ENCODE measurements at regions not wholly inside any gene's neighbourhood (a gene's known extent, or its start where the extent isn't known, plus 50 kb on each side); places are given as distances from the start of the nearest gene placed in this dataset.
"Not testable (repeated sequence)": the region's sequence is repeated elsewhere in the genome, so short reads cannot be mapped to it uniquely, and the experiment has no call there.

DNA sequence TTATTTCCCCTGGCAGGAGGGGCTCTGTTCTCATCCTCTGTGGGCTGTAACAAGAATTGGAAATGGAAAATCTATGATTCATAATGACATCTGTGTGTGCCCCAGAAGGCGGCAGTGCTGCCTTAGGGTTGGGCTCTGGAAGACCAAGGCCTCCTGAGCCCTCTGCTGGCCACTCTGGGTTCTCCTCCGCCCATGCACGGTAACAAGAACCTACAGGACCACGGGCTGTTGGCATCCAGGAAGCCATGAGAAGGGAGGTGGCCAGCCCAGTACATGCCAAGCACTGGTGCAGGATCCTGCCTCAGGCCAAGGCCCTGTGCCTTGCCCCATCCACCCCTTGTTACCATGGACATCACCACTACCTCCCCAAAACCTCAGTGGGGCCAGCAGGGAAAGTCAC, 454.2 kb downstream of the TP53TG3F start:
- DNase-seq: not testable (repeated sequence)

DNA sequence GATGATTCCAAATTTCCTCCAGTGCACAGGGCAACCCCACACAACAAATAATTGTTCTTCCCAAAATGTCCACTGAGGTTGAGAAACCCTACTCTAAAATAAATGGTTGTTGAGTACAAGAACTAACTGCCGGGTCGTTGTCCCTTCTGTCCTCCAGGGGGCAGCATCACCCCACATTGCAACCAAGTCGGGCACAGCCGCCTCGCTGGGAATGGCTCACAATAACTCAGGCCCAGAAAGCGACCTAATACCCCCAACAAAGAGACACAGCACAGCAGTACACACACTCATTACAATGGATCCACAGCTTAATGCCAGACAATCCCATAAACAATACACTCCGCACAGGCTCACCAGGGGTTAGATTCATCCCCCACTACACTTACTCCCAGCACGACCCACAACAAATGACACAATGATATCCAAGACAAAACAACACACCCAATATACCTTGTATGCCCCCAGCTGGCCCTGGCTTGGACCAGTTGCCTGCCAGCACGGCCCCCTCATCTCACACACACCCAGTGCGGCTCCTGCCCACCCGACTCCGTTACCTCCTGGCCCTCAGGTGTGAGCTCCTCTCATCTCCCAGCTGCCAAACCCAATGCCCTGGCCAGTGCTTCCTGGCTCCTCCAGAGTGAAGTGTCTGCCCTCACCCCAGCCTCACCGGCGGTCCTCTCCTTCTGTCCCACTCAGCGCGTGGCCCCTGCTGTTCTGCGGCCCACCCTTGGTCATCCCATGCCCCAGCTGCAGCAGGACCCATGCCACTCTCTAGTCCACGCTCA, 461.5 kb downstream of the TP53TG3F start:
- not testable (repeated sequence) for DNase-seq

DNA sequence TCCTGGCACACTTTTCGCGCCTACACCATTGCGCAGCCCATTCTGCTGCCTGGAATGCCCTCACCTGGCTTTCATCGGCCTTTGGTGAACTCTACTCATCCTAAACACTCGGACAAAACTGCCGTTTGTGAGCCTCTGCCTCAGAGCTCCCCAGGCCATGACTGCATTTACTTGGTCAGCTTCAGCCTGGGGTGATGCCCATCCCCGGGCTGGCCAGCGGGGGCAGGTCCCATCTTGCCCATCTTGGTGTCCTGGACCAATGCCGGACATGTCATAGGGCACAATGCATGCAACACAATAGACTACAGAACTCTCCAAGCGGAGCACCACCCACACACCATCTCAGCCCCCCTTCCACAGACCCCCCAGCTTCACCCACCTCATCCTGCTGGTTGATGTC, 463.5 kb downstream of the TP53TG3F start:
- not testable (repeated sequence) for DNase-seq

DNA sequence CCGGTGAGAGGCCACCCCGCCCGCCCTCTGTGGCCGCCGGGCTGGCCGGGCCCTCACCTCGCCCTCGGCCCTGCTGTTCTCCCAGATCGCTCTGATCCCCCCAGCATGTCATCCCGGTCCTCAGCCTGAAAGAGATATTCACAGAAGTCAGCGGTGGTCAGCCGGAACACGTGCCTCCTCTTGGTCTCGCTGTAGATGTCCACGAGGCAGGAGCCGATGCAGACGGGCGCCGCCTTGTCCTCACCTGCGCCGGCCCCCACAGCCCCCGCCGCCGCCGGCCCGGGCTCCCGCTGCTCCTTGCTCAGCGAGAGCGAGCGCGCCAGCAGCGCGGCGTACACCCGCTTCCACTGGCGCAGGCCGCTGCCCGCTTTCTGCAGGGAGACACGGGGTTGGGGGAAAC, 468.6 kb downstream of the TP53TG3F start:
- not testable (repeated sequence) for DNase-seq

GRCh38 chr16:33932191-33932590, 472.8 kb downstream of the TP53TG3F start:
- DNase-seq: not testable (repeated sequence)

DNA sequence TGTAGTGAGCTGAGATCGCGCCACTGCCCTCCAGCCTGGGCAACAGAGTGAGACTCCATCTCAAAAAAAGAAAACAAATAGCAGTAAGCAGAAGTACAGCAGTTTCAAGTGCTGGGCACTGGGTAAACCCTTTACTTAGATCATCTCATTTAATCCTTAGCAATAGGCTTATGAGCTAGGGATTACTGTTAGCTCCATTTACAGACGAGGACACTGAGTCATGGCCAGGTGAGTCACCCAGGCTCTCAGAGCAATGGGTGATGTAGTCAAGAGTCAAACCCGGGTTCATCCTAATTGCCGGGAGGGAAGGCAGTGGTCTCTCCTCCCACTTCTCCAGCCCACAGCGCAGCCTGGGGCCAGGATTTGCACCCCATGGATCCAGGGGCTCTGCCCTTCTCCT, 473.6 kb downstream of the TP53TG3F start:
- not testable (repeated sequence) for DNase-seq

DNA sequence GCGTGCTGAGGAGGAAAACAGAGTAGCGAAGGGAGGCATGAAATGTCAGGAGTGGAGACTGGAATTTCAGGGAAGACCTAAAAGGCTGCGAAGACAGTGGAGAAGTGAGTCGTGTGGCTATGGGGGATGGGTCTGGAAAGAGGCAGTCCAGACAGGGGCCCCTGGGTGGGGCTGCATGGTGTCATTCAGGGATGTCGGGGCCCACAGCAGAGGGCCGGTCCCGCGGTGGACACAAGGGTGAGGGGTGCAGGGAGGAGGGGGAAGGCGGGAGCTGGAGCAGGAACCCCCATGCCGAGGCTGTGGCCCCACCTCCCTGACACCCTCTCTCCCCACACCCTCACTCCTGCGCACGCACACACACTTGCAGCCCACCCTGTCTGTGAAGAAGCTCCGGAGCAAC, 476.4 kb downstream of the TP53TG3F start:
- not testable (repeated sequence) for DNase-seq

- DNase-seq: not testable (repeated sequence)
These were observed 478.7 kb downstream of the TP53TG3F start for GRCh38 chr16:33938097-33938496.

GRCh38 chr16:33961536-33961935, 502.1 kb downstream of the TP53TG3F start:
- DNase-seq: not testable (repeated sequence)

- not testable (repeated sequence) for DNase-seq
These were observed 506.1 kb downstream of the TP53TG3F start for GRCh38 chr16:33965534-33965933.

- DNase-seq: not testable (repeated sequence)
These were observed 507.4 kb downstream of the TP53TG3F start for GRCh38 chr16:33966855-33967254.

DNA sequence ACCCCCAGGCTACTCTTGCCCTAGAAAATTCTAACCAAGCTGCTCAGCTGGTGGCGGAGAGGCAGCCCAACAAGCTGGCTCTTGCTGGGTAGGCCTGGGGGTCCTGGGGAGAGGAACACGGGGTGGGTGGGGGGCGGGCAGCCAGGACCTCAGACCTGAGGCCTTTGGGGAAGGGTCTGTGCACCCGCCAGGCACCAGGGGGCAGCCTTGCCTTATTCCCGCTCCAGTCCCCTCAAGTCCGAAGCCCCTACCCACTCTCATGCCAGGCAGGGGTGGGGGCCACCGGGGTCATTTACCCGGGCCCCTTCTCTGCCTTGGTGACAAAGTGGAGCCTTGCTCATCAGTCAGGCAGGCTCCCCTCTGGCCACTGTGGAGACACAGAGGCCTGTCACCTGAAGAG, 515.1 kb downstream of the TP53TG3F start:
- not testable (repeated sequence) for DNase-seq

- DNase-seq: not testable (repeated sequence)
These were observed 516.3 kb downstream of the TP53TG3F start for GRCh38 chr16:33975744-33976143.

DNA sequence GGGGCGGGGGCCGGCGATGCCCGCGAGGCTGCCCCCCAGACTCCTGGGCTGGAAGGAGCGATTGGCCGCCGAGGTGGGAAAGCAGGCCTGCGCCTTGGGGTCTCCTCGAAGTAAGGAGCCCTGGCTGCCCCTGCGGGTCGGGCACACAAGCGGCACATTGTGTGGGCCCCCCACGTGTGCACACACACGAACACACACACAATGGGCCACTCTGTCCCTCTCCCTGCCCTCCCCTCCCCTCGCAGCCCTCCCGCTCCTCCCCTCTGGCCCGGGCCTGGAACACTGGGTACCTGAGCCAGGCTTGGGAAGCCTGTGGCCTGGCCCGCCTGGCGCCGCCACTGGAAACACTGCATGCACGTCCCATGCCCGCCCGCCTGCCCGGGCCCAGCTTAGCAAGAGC, 517.1 kb downstream of the TP53TG3F start:
- DNase-seq: not testable (repeated sequence)

DNA sequence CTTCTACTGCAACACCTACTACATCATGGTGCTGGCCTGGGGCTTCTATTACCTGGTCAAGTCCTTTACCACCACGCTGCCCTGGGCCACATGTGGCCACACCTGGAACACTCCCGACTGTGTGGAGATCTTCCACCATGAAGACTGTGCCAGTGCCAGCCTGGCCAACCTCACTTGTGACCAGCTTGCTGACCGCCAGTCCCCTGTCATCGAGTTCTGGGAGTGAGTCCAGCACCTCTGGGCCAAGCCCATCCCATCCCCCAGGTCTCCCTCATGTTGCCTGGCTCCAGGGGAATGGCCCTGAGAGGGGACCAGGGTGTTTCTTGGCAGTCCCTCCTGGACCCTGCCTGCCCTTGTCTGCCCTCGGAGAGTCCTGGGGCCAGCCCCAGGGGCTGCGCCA, 519.4 kb downstream of the TP53TG3F start:
- not testable (repeated sequence) for DNase-seq

GRCh38 chr16:33979613-33980012, 520.2 kb downstream of the TP53TG3F start:
- DNase-seq: not testable (repeated sequence)

- DNase-seq: not testable (repeated sequence)
These were observed 521.3 kb downstream of the TP53TG3F start for GRCh38 chr16:33980736-33981135.

GRCh38 chr16:33984428-33984827, 525.0 kb downstream of the TP53TG3F start:
- not testable (repeated sequence) for DNase-seq

DNA sequence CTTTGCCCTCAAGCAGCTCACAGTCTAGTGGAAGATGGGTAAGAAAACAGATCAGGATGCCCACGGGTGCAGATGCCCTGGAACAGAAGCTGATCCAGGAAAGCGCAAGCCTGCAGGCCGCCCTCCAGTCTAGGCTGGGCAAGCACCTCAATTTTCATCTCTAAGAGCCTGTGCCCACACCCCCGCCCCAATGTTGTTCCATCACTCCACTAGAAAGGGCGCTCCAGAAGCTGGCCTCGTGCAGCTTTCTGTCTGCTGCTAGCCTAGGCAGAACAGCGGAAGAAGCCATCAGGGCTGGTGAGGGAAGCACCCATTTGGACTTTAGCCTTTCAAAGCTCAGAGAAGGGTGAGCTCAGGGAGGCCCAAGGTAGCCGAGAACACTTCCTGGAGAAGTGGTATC, 527.1 kb downstream of the TP53TG3F start:
- not testable (repeated sequence) for DNase-seq

DNA sequence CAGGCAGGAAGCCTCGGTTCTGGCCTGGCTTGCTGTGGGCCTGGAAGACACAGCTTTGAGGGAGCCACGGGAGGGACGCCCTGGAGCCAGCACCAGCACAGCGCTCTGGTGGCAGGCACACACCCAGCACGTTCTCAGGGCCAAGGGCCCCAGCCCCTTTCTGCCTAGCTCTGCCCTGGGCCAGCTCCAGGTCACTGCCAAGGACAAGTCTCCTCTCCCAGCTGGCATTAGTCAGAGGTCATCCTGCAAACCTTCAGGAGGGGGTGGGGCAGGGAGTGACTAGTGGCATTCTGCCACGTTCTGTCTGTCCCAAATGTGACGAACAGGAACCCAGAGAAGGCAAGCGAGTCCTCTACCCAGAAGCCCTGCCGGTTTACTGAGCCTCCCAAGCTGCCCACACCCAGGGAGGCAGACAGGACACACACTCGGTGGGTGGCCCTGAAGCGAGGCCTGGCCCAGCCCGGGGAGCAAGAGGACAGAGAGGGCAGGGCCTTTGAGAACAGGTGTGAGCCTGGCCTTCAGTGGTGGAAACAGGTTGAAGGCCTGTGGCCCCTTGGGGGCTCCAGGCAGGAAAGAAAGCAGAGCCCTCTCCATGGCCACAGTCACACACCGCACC, 528.0 kb downstream of the TP53TG3F start:
- not testable (repeated sequence) for DNase-seq

DNA sequence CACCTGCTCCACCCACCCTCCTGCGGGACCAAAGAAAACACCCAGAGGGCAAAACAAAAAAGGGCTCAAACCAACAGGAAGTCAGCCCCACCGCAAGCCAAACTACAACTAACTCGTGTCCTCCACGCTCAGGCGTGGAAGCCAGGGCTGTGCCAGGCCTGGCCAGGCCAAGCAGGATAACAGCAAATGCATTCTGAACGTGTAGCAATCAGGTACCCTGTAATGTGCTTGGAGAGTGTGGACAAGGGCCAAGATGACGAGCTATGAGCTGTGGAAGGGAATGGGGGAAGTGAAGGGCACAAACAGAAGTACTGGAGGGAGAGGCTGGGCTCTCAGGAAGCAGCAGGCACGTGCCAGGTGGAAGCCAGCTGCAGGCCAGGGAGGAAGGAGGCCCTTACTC, 528.6 kb downstream of the TP53TG3F start:
- DNase-seq: not testable (repeated sequence)

- not testable (repeated sequence) for DNase-seq
These were observed 531.1 kb downstream of the TP53TG3F start for GRCh38 chr16:33990488-33990887.

DNA sequence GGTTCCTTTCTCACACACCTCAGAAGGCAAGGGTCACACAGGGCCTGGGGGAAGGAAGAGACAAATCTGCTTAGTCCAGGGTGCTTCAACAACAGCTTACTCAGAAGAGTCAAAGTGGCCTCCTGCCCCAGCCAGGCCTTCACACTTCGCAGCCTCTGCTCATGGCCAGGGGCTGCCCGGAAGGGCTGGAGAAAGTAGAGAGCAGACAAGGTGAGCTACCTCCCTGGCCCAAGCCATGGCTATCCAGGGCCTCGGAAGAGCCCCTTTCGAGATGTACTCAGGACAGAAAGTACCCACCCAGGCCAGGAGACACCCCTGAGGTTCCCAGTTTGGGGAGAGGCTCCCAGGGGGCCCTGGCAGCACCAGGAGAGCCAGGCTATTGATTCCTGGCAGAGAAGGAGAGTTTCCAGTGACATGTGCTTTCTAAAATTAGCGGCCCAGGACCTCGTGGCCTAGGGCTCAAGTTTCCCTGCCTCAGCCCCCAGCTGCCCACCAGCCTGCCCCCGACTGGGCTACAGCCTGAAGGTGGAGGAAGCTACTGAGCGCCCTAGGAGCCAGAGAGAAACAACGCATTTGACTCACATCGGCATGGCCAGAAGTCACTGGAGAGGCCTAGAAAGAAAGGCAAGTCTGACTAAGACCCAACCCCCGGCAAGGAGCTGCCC, 533.2 kb downstream of the TP53TG3F start:
- DNase-seq: not testable (repeated sequence)

DNA sequence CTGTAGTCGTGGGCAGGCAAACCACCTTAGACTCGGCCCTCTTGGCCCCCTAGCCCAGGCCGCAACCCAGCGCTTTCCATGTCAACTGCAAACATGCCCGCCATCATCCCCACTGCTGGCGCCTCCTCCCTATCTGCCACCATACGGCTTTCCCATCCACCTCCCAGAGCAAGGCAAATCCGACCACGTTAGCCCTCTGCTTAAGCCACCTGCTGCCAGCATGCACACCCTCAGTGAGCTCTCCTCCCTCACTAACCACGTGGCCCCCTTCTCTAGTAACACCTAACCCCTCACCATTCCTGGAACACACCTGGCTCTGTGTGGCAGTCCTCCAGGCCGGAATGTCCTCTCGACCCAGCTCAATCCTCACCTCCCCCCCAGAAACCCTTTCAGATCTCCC, 534.8 kb downstream of the TP53TG3F start:
- DNase-seq: not testable (repeated sequence)

Data from suppressor macrophage treated with lipopolysaccharide for 1 hour (primary cell).